HG03064 (cell line): ENCODE measurements at regions not wholly inside any gene's neighbourhood (a gene's known extent, or its start where the extent isn't known, plus 50 kb on each side); places are given as distances from the start of the nearest gene placed in this dataset.

Experiments used
- ATAC-seq: cut with Tn5 transposase; IDR thresholded peaks from one replicate; pipeline ENCODE4 v1.9.1; 2021; ENCODE audit warnings: low read depth; ENCODE audit not compliant: unreplicated experiment

DNA sequence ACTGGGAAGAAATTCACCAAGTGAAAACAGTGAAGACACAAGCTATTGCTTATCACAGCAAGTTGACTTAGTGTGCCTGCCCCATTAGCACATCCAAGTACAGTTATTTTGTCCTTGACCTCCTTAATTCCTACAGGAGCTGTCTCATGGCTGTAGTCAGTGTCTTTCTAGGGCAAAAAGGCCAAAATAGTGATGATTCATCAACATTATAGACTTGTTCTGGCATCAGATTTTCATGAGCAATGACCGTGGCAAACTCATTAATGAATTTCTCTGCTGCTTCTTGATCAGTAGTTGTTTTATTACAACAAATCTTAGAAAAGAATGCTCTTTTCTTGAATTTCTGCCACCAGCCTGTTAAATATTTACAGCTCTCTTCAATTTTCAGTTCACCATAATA, 1169.3 kb upstream of the DDX18 start:
- ATAC-seq, result no peak

DNA sequence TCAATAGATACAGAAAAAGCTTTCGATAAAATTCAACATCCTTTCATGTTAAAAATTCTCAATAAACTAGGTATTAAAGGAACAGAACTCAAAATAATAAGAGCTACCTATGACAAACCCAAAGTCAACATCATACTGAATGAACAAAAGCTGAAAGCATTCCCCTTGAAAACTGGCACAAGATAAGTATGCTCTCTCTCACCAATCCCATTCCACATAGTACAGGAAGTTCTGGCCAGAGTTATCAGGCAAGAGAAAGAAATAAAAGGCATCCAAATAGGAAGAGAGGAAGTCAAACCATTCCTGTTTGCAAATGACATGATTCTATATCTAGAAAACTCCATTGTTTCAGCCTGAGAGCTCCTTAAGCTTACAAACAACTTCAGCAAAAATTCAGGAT, 1145.8 kb upstream of the DDX18 start:
- ATAC-seq, result no peak

DNA sequence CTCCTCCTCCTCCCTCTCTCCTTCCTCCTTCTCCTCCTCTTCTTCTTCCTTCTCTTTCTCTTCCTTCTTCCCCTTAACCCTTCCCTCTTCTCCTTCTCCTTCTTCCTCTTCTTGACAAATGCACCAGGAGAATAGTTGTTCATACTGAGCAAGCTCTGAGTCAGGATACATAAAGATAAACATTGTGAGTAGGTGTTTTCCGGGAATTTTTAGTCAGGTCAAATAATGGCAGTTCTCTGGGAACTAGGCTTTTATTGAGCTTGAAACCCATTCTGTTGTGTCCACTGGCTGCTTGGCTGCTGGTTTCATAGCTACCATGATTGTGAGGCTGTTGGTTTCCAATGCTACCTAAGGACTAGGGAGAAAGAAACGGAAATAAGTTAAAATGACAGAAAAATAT, 1144.7 kb upstream of the DDX18 start:
- no peak for ATAC-seq

DNA sequence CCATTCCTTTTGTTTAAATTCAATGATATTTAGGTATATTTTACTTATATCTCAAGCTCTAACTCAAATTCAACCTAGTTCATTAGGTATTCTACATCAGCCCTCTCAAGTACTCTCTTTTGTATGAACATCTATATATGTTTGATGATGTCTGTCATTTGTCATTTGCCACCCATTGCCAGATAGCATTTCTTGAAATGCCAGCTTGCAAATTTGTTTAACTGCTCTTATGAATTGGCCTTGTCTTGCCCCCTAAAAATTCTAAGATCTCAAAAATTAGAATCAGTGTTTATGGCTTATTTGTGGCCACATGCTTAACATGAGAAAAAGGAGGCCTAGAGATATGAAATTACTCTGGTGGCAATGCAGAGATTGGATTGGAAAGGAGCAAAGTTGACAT, 1140.3 kb upstream of the DDX18 start:
- no peak for ATAC-seq

DNA sequence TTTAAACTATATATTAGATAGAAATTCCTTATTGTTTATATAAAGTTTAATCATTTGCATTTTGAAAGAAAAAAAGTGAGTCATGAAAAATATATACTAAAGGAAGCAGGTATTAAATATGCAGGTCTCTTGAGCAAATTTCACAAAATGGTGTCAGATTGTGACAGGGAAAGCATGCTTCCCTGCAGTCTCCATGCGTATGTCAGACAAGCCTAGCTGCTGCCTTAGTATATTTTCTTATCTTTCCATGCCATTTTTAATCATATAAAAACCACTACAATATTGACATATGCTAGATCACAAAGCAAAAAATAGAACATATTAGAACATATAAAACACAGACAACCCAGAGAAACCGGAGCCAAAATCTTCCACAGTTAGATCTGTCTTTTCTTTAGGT, 1137.7 kb upstream of the DDX18 start:
- no peak for ATAC-seq

DNA sequence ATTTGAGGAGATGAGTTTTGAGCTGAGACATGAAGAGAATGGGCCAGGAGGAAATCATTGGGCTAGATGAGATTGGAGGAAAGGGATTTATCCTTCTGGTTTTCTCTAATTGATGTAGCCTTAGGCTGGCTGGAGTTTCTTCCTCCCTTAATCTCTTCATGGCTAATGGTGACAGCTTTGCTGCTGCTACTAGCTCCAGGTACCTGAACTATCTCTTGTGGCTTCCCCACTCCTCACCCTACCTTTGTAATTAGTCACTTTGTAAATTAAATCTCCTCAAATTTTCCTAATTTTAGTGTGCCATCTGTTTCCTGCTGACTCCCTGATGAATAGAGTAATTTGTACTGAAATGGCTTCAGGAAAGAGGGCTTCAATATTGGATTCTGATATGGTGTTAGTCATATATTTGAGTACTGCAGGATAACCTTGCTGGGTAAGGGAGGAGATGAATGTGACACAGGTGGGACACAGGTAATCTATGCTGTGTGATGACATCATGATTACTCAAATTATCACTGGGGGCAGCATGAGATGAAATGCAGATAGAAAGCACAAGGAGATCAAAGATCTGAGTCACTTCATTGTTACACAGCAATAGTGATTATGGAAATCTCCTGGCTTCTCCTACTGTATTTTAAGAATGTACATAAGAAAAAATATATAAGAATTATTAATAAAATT, 1134.1 kb upstream of the DDX18 start:
- ATAC-seq, result no peak

DNA sequence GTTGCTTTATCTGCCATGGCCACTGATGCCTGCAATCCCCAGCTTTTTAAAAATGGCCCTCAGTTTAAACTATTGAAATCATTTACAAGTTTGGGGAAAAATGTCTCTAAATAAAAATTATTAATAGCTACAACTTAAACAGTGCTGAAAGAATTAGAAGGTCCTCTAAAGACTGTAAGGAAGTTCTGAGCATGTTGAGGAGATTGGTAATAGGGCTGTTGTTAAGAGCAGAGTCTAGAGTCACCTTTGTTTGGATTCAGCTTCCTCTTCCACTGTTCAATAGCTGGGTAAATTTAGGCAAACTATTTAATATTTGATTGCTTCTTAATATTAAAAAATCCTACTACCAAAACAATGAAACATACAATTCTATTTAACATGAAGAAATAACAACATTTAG, 1127.1 kb upstream of the DDX18 start:
- no peak for ATAC-seq

DNA sequence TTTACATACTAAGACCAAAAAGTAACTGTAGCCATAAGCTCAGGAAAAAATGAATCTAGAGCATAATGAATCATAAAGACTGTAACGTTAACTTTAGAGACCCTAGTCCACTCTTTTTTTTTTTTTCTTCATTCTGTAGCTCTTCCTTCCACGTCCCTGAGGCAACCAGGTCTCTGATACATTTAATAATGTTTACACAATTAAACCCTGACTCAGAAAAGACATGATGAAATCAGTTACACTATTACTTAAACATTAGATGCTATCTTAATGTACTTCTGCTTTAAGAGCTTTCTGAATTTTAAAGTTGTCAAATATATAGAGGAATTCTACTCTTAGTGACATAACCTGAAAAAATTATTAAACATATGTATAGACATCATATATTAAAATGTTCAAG, 1121.5 kb upstream of the DDX18 start:
- ATAC-seq, result no peak

DNA sequence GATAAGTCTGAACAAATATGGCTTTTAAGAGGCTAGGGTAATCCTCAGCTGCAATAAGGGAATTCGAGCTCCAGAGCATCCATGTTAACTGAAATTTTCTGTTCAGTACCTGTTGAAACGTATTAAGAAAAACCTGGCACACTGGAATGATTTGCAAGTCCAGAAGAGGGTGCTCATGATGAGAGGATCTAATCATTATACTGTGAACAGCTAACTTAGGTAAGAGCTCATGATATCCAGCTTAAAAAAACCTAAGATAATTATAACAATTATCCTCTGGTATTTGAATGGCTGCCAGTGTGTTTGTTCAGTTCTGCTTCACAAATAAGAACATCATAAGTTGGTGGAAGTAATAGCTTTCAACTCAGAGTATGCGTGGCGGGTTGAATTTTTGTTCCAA, 1118.3 kb upstream of the DDX18 start:
- no peak for ATAC-seq

DNA sequence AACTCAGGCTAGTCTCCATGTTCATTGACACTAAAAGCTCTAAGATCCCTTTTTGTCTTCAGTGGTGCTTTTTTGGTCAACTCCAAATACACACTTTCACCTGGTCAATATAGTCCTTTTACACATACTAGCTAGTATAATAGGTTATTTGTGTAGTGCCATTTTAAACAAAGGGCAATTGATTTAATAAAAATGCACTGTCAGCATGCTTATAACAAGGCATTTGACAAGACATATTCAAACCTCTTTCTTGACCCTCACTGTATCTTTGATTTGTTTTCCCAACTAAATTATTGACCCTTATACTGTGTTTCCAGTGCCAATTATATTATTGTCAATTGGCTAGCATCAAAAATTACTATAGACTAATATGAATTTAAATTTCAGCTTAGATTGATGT, 1117.6 kb upstream of the DDX18 start:
- no peak for ATAC-seq

DNA sequence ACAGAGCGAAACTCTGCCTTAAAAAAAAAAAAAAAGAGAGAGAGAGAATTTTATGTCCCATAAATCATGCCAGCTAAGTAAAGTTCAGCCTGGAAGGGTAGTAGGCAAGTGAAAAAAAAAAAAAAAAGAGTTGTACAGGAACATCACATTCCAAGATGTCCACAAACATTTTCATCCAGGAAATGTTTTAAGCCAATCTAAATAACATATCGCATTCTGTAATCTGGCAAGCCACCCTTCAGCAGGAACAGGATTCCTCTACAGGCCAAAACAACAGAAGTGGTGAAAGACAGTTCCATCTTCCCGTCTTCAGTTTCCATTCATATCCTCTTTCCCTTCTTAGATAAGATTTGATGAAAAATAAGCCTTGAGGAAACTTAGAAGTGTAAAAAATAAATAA, 1108.1 kb upstream of the DDX18 start:
- ATAC-seq, result no peak

DNA sequence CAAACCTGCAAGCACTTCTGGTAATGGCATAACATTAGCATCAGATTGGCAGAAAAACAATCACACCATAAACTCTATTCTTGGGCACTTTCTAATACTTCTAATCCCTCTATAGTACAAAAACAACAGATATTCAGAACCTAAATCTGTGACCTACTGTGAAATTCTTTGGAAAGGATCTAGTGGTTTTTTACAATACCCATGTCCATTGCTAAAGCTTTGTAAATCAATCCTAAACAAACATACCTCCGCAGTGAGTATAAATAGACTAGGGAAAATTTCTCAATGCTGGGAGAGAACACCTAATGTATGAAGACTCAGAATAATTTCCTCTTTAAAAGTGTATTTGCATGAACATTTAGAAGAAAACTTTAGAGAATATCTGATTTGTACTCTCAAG, 1098.5 kb upstream of the DDX18 start:
- no peak for ATAC-seq

DNA sequence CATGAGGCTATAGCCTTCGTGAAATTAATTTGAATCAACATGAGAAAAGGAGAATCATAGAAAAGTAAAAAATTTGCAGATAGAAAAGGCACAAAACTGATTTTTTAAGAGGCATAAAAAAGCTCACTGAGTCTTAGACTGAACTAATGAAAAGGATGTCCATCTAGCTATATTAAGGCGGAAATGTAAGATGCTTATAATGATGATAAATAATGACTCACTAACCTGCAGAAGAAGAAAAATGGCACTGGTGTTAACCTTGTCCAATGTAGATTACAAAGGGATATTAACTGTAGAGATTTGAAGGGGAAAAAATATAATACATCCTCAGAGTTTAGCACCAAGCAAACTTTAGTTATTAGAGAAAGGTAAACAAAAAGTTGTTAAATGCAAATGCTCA, 1098.0 kb upstream of the DDX18 start:
- no peak for ATAC-seq

DNA sequence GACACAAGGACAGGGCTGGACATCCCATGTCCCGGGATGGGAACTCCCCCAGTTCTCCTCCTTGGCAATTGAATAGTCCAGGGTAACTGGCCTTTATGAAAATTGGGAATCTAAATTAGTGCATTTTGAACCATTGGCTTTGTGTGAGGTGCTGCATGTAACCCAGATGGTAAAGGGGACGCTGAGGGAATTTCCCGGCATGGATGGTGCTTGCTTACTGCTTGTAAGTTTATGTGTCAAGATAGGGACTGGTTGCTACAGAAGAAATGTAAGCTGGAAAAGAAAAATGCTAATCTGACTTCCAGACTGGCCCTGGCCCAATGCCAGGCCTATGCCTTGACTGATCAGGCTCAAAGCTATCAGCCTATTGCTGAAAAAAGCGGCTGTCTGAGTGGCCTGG, 1096.7 kb upstream of the DDX18 start:
- no peak for ATAC-seq

DNA sequence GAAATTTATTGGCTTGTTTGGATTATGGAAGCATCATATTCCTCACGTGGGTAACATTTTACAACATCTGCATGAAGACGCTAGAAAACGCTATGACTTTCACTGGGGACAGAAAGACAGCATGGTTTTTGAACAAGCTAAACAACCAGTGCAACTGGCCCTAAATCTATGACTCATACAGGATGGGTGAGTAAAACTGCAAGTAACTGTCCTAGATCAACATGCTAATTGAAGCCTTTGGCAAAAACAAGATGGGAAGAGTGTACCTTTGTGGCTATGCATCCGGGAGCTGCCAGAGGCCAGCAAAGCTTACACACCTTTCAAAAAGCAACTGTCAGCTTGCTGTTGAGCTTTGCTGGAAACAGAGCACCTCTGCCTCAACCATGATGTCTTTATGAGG, 1096.0 kb upstream of the DDX18 start:
- ATAC-seq, result no peak

DNA sequence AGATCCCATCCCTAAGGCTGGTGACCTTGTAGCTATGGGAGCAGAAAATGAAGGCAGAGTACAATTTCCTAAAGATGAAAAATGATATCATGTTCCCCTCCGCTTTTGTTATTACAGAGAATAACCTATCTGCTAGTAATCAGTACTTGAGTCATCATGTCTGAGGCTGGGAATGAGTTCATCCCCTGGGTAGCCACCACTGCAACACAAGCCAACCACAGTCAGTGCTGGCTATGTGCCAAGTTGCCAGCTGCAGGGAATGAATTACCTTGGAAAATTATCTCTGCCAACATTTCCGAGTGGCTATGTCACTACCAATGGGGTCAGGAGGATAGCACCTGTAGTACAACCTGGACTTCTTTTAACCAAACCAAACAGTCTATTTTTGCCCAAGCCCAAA, 1094.7 kb upstream of the DDX18 start:
- no peak for ATAC-seq

DNA sequence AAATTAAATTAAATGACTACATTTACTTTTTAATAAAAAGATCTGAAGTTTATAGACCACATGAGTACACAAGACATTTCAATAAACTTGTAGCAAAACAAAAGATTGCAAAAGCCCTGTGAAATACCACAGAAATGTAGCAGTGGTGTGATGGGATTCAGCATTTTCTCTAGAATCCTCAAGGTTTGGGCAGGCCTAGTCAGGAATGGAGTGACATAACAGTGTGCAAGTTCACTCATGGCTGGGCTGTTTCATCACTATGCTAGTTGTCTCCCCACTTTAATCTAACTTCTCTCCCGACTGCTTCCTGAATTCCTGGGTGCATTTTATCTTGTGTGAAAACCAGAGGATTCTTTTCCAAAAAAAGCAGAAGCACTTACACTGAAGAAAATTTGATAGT, 1089.9 kb upstream of the DDX18 start:
- ATAC-seq, result no peak

DNA sequence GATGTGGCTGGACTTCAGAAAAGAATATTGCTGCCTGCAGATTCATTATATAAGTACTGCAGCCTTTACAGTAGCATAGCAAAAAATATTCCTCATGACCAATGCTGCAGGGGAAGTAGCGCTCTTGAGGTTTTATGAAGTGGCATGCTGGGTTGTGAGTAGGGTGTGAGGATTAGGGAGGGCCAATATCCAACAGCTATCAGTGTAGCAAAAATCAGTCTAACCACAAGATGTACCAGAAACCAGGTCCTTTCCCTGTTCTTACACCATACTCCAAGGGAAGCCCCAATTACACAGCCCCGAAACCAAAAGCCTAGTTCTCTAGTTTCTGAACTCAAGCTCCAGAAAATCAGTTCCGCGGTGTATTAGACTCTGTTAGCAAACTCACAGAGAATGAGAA, 1082.2 kb upstream of the DDX18 start:
- no peak for ATAC-seq

DNA sequence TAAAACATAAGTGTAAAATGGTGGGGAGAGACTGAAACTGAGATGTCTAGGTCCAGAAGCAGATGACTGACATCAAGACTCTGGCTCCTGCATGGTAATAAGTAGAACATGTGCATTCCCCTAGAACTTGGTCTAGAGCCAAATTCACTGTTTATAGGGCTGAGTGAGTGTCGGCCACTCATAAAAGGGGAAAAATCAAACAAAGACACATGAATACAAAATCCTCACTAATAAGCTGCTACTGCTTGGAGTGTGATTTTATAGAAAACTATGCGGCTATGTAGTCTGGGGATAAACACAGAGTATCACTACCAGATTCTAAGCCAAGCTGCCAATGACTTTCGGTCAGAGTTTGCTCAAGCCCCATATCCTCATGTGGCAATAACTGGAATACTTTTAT, 1080.8 kb upstream of the DDX18 start:
- ATAC-seq, result no peak

DNA sequence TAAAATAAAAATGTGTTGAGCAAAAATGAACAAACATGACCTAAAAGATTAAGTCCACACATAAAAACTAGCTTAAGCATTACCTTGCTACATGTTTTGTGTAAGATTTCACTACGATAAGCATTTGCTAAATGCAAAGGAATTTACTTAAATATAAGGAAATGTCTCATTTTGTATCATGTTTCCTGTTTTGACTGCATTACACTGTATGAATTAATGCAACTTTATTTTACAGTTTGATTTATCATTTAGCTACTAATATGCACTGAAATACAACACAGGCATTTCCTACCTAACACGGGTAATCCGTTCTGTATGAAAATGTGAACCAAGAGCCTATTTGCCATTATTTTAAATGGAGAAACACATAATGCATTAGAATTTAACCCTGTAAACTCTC, 1076.5 kb upstream of the DDX18 start:
- ATAC-seq, result no peak

DNA sequence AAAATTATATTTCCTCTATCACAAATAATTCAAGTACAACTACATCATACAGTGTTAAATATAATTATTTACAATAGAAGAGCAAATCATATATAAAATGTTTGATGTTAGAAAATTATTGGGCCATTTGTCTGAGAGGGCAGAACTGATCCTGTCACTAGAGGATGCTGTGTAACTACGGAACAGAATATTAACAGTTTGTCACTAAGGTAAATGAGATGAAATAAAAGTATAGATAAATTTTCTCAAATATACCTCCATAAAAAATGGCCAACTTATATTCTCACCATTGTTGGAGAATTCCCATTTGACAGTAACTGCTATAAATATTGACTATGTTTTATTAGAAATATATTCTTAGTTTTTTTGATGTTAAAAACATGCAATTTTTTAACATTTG, 1067.4 kb upstream of the DDX18 start:
- ATAC-seq, result no peak

DNA sequence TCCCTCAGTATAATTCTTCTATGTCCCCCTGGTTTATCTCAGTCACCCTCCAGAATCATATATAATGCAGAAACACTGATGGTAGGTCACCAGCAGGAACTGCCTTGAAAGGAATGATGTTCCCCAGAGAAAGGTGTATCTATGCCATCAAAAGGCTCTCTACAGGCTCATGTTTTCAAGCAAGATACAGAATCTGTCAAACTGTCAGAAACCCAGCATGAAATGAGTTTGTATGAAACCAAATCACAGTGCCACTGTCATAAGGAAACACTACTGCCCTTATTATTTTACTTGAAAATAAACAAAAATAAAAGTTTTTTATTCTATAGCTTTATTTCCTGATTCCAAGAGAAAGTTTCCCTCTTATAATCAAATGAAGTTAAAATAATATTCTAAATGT, 1064.5 kb upstream of the DDX18 start:
- ATAC-seq, result no peak

DNA sequence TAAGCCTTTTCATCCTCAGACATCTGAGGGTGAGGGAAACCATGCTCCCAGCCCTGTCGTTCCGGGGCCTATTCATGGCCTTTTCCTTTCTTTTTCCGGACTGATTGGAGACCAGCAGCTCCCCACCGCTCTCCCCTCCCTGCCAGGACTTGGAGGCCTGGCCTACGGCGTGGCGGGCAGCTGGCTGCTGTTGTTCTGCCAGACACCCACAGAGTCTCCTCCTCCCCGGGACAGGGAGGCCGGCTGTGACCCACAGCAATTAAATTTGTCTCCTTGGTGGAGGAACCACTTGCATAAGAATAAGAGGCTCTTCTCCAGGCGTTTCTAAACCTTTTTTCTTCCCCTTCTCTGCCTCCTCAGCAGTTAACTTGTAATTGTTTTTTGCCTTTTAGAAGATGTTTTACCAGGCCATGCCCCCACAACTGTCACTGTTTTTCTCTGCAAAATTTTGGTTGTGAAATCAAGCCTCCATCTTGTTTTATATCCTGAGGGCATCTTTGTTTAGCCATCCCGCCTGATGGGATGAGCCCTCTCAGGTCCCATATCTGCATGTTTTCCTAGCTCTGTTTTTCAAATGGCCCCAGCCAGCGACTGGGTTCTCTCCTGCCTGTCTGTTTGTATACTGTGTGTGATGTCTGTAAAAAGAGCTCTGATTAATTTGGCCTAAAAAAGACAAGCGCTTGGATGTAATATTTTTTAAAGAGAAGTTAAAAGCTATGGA, 1060.0 kb upstream of the DDX18 start:
- no peak for ATAC-seq
